H1 (cell line): ENCODE measurements at regions not wholly inside any gene's neighbourhood (a gene's known extent, or its start where the extent isn't known, plus 50 kb on each side); places are given as distances from the start of the nearest gene placed in this dataset.

Experiments used
- EZH2 ChIP-seq: fragments of 200-600 bp; sonication (generic); IDR thresholded peaks from 2 replicates; pipeline ENCODE4 v1.7.1; 2012; ENCODE audit warnings: low read depth, mild to moderate bottlenecking, moderate library complexity, low read length, inconsistent platforms; ENCODE audit not compliant: severe bottlenecking
- TEAD4 ChIP-seq: IDR thresholded peaks from 2 replicates; pipeline ENCODE4 v1.6.1; 2012; ENCODE audit warnings: low read depth, low read length, inconsistent platforms, mixed read lengths
- TF ChIP-seq, protein P1 (sequence below), 3 experiments: IDR thresholded peaks; 1 replicate in 2 of 3; 2 replicates in 1 of 3; pipeline versions ENCODE4 v1.5.1 to v1.6.1; 2011; ENCODE audit warnings: low read length in 3 of 3, mild to moderate bottlenecking in 3 of 3, inconsistent platforms in 2 of 3, low read depth in 1 of 3, moderate library complexity in 1 of 3; ENCODE audit not compliant: insufficient read depth in 1 of 3; ENCODE audit errors: control extremely low read depth in 1 of 3

DNA sequence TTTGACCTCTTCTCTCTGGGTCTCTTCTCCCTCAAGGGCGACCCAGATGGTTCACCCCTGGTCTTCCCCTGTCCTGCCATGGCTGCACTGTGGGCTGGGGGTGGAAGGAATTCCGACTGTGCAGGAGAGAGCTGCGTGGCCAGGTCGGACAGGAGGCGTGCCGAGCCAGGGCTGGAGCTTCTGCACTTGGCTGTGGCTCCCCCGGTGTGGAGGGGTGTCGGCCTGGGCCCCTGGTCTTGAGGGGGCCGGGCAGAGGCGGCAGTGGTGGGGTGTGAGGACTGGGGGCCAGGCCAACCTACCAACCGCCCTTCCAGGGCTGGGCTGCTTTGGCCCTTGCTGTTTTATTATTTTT lies 74.9 kb upstream of the SHH start:
- no peak for TF ChIP-seq EZH2
- TF ChIP-seq, protein P1, sequence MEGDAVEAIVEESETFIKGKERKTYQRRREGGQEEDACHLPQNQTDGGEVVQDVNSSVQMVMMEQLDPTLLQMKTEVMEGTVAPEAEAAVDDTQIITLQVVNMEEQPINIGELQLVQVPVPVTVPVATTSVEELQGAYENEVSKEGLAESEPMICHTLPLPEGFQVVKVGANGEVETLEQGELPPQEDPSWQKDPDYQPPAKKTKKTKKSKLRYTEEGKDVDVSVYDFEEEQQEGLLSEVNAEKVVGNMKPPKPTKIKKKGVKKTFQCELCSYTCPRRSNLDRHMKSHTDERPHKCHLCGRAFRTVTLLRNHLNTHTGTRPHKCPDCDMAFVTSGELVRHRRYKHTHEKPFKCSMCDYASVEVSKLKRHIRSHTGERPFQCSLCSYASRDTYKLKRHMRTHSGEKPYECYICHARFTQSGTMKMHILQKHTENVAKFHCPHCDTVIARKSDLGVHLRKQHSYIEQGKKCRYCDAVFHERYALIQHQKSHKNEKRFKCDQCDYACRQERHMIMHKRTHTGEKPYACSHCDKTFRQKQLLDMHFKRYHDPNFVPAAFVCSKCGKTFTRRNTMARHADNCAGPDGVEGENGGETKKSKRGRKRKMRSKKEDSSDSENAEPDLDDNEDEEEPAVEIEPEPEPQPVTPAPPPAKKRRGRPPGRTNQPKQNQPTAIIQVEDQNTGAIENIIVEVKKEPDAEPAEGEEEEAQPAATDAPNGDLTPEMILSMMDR (IDR thresholded peaks at IDR 0.05; ENCODE audit: control extremely low read depth in 1 of 3, insufficient read depth in 1 of 3, low read depth in 1 of 3, low read length in 3 of 3): no peak
- TF ChIP-seq TEAD4: no peak
